Activated T-helper 1 cell treated with anti-CD3 and anti-CD28 coated beads, Interleukin-12 subunit alpha, Interleukin-12 subunit beta, Interleukin-2, Interleukin-4 antibody, amounts not matched to agents 30 ng/mL and 10 ng/mL and 1 ng/mL, durations not matched to agents 14 hours and 24 hours and 36 hours (primary cell): ENCODE measurements at regions not wholly inside any gene's neighbourhood (a gene's known extent, or its start where the extent isn't known, plus 50 kb on each side); places are given as distances from the start of the nearest gene placed in this dataset.

Experiments used
- DNase-seq: peaks from one replicate; pipeline ENCODE4 v3.0.0; 2021; ENCODE audit warnings: low spot score
- H3K27ac Mint-ChIP-seq: one replicate; pipeline ENCODE4 v1.8.0; 2021; ENCODE audit warnings: mild to moderate bottlenecking, mixed read lengths
- H3K27me3 Mint-ChIP-seq: one replicate; pipeline ENCODE4 v1.8.0; 2022; ENCODE audit warnings: mild to moderate bottlenecking, moderate library complexity, mixed read lengths; ENCODE audit not compliant: insufficient read depth
- H3K36me3 Mint-ChIP-seq: one replicate; pipeline ENCODE4 v1.8.0; 2021; ENCODE audit warnings: low read depth, mixed read lengths
- H3K4me1 Mint-ChIP-seq: one replicate; pipeline ENCODE4 v1.8.0; 2021; ENCODE audit warnings: low read depth, mixed read lengths
- H3K4me3 Mint-ChIP-seq: one replicate; pipeline ENCODE4 v1.8.0; 2021; ENCODE audit warnings: mild to moderate bottlenecking, moderate library complexity, mixed read lengths
- H3K9me3 Mint-ChIP-seq: one replicate; pipeline ENCODE4 v1.8.0; 2021; ENCODE audit warnings: mixed read lengths
- intact Hi-C: fragments of 100-400 bp; cut with micrococcal nuclease; formaldehyde crosslinking; loops from one replicate; pipeline ENCODE4 v1.15.1; 2024

DNA sequence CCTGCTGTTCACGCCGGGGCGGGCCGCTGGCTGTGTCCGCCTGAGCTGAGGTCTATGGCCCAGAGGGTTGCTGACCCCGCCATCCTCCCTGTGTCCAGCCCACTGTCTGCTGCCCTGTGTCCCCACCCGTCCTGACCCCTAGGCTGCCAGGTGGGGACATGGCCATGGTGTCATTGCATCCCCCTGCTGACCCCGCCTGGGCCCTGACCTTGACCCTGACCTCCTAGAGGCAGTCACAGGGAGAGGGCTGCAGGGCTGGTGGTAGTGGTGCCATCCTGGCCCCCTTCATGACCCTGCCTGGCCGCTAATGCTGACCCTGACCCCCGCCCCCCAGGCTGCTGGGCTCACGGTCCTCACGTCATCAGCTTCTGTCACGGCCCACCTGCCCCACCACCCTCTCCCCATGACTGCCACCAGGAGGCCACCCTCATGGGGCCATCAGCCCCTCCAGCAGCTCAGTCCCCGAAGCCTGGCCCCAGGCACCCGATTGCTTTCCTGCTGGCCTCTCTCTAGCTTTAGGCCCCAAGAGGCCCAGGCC, 285.9 kb downstream of the BRD1 start:
- Mint-ChIP-seq H3K27ac (no peak overlapping the region), H3K27me3 (no peaks in the 10 kb centered on the region)
- DNase-seq: no peak

DNA sequence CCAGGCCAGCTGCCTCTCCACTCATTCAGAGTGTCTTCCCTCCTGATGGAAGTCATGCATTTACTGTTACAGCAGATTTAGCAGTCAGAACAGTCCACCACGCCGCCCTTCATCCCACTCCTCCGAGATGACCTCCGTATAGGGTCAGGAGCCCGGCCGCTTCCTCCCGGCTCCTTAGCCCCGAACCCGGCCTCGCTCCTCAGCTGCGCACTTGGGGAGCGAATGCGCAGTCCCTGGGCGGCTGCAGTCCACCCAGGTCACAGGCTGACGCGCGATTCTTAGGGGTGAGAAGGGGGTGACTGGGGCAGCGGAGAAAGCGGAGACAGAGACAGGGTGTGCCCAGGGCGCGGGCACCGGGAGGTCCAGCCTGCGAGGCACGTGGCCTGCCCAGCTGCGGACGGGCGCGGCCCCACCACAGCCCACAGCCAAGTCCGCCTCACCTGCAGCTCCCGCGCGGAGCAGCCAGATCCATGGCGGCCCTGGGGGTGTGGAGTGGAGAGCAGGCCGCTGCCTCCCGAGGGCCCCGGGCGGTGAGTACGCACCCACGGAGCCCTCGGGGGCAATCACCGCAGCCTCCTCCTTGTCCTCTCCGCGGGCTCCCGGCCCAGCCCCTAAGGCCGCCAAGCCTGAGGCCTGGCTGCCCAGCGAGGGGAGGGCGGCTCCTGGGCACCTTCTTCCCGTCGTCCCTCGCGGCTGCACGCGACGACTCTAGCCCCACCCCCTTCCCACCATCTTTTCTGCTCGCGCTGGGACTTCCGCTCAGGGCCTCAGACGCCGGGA, 286.6 kb downstream of the BRD1 start:
- H3K27me3 Mint-ChIP-seq: no peaks in the 10 kb centered on the region
- no peaks in the 10 kb centered on the region for H3K36me3 Mint-ChIP-seq
- no peak overlapping the region for H3K27ac Mint-ChIP-seq
- no peaks in the 10 kb centered on the region for H3K9me3 Mint-ChIP-seq
- H3K4me1 Mint-ChIP-seq: no peaks in the 10 kb centered on the region
- intact Hi-C loops: no loop called here
- no peak for DNase-seq
- no peak overlapping the region for H3K4me3 Mint-ChIP-seq

More for the DNA sequence above, 285.9 kb downstream of the BRD1 start:
- no peaks in the 10 kb centered on the region for H3K9me3 Mint-ChIP-seq
- no peak overlapping the region for H3K4me3 Mint-ChIP-seq
- no peaks in the 10 kb centered on the region for H3K36me3 Mint-ChIP-seq
- no peaks in the 10 kb centered on the region for H3K4me1 Mint-ChIP-seq
- intact Hi-C loops: no loop called here

DNA sequence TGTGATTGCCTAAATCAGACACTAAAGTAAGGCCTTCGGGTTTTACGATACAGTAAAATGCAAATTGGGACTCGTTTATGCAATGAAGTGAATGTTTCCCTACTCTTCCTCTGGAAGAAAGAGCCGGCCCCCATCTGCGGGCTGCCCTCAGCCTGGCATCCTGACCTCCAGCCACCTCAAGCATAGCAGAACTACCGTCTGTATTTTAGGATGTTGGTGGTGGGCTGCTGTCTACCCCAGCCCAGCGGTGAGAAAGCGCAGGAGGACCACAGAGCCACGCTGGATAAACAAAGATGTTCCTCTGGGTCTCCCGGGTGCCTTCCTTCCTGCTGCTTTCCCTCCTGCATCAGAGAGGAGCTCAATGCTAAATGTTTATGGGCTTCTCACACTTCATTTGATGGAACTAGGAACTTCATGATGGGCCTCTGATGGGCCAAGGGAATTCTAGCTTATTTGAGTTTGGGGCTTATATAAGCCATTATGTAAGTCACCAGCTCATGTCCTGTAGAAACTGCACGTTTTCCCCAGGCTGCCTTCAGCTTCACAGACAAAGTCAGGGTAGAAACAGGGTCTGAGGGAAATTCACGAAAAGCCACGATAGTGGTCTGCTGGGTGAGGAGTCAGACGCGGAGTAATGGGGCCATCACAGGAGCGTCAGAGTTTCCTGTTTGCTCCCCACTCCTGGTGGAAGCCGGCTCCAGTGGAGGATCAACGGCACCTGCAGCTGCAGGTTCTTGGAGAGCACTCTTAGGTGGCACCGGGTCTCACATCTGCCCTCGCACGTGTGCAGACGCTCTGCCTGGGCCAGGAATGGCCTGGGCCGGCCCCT, 287.4 kb downstream of the BRD1 start:
- Mint-ChIP-seq H3K9me3 (no peaks in the 10 kb centered on the region), H3K4me3 (no peak overlapping the region), H3K27ac (no peak overlapping the region), H3K36me3 (no peaks in the 10 kb centered on the region), H3K27me3 (no peaks in the 10 kb centered on the region), H3K4me1 (no peaks in the 10 kb centered on the region)
- intact Hi-C loops: no loop called here
- no peak for DNase-seq

DNA sequence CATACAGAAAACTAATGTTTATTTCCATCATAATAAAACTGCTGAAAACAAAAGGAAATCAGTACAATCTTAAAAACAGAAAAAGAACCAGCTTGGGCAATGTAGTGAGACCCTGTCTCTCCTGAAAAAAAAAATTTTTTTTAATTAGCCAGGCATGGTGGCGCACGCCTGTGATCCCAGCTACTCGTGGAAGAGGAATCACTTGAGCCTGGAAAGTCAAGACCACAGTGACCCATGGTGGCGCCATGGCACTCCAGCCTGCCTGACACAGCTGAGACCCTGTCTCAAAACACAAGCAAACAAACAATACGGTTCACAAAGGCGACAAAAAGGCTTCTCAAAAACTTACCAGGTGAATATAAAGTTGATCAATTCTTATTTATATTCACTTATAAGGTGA, 289.7 kb downstream of the BRD1 start:
- Mint-ChIP-seq H3K27ac (no peak overlapping the region), H3K9me3 (no peaks in the 10 kb centered on the region), H3K4me1 (no peaks in the 10 kb centered on the region), H3K27me3 (no peaks in the 10 kb centered on the region), H3K36me3 (no peaks in the 10 kb centered on the region), H3K4me3 (no peak overlapping the region)
- intact Hi-C loops: no loop called here
- DNase-seq: no peak

DNA sequence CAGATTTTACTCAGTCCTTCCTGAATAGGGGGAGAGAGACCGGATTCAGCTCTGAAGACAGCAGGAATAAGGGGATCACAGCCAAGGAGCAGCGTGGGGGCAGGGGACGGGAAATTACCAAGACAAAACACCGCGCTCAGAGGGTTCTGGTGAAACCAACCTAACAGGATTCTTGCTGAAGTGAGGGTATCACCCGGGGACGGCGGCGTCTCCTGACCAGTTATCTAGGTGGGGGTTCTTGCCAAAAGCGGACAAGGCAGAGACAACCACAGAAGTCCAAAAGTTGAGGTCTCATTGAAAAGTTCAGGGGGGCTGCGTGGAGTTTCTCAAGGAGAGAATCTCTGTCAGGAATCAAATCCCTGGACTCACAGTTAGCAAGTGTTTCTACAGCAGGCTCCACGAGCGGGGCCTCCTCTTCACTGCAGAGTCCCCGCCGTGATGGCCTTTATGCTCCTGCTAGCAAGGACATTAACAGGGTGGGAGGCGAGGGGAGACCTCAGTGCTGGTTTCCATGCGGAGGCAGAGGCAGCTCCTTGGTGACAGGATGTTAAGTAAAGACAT, 291.0 kb downstream of the BRD1 start:
- no peaks in the 10 kb centered on the region for H3K4me1 Mint-ChIP-seq
- no peaks in the 10 kb centered on the region for H3K9me3 Mint-ChIP-seq
- DNase-seq: no peak
- no peaks in the 10 kb centered on the region for H3K27me3 Mint-ChIP-seq
- H3K27ac Mint-ChIP-seq: no peak overlapping the region
- H3K36me3 Mint-ChIP-seq: no peaks in the 10 kb centered on the region
- no peak overlapping the region for H3K4me3 Mint-ChIP-seq
- intact Hi-C loops: no loop called here

DNA sequence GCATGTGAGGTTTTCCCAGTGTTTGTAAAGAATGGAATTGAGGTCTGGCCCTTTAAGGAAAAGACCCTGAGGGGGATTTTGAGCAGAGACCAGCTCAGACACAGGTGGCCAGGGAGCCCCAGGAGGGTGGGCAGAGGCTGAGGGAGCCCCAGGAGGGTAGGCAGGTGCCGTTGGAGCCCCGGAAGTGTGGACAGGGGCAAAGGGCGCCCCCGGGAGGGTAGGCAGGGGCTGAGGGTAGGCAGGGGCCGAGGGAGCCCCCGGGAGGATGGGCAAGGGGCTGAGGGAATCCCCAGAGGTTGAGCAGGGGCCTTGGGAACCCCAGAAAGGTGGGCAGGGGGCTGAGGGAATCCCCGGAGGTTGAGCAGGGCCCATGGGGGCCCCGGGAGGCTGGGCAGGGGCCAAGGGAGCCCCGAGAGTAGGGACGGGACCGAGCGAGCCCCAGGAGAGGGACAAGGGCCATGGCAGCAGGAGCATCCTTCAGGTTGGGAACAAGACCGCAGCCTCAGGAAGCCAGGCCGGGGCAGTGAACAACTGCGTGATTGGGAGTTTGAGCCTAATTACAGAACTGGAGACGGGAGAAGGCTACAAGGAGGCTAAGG, 292.0 kb downstream of the BRD1 start:
- no peaks in the 10 kb centered on the region for H3K27me3 Mint-ChIP-seq
- H3K4me3 Mint-ChIP-seq: no peak overlapping the region
- no peaks in the 10 kb centered on the region for H3K9me3 Mint-ChIP-seq
- intact Hi-C loops: no loop called here
- H3K27ac Mint-ChIP-seq: no peak overlapping the region
- H3K36me3 Mint-ChIP-seq: no peaks in the 10 kb centered on the region
- DNase-seq: no peak
- no peaks in the 10 kb centered on the region for H3K4me1 Mint-ChIP-seq

DNA sequence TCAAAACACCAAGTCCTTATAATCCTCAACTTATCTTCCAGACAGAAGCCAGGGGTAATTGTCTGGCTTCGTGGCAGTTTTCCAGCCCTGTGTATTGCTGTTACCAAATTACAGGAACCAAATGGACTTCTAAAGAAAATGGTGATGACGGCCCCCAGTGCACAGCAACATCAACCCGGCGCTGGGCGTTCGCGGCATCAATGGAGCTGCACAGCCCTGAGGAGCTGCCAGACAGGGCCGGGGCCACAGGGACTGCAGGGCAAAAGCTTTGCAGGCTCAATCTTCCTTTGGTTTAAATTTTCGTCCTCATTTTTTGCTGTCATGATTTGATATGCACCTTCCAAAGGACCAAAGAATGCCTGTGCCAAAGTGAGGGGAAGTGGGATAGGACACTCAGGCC, 292.5 kb downstream of the BRD1 start:
- no peak for DNase-seq
- Mint-ChIP-seq H3K36me3 (no peaks in the 10 kb centered on the region), H3K9me3 (no peaks in the 10 kb centered on the region), H3K4me1 (no peaks in the 10 kb centered on the region), H3K4me3 (no peak overlapping the region), H3K27ac (no peak overlapping the region), H3K27me3 (no peaks in the 10 kb centered on the region)
- intact Hi-C loops: no loop called here

DNA sequence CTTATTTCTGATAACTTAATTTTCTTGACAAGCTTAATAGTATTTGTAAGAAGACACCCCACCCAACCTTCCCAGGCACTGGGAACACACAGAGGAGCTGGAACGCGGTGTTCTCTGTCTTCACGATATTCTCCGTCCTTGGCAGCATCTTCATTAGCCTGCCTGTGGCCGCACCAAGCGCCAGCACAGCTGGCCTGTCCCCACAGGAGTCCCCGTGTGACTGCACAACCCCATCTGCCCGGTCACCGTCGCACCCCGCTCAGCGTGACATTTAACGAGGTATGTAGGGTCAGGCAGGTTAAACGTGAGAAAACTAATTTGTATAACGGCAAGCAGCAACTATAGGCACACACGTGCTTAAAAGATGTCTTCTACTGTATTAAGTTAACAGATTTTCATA, 293.3 kb downstream of the BRD1 start:
- Mint-ChIP-seq H3K9me3 (no peaks in the 10 kb centered on the region), H3K4me3 (no peak overlapping the region), H3K27ac (no peak overlapping the region), H3K36me3 (no peaks in the 10 kb centered on the region), H3K4me1 (no peaks in the 10 kb centered on the region), H3K27me3 (no peaks in the 10 kb centered on the region)
- DNase-seq: no peak
- intact Hi-C loops: no loop called here

DNA sequence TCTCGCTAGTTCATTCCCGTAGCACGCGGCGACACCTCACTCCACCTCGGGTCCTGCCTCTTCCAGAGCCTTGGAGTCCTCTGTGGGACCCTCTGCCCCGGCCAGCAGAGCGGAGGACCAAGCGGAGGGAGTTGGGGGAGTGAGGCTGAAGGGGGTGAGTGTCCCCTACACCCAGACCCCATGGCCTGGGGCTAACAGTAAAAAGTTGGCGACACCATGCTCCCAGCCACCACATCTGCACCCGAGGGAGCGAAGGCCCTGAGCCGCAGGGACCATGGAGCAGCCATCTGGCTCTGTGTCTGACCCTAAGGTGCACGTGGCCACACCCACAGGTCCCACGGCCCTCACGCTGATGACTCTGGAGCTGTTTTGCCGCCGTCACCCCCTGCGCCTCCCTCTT, 293.8 kb downstream of the BRD1 start:
- H3K27me3 Mint-ChIP-seq: no peaks in the 10 kb centered on the region

DNA sequence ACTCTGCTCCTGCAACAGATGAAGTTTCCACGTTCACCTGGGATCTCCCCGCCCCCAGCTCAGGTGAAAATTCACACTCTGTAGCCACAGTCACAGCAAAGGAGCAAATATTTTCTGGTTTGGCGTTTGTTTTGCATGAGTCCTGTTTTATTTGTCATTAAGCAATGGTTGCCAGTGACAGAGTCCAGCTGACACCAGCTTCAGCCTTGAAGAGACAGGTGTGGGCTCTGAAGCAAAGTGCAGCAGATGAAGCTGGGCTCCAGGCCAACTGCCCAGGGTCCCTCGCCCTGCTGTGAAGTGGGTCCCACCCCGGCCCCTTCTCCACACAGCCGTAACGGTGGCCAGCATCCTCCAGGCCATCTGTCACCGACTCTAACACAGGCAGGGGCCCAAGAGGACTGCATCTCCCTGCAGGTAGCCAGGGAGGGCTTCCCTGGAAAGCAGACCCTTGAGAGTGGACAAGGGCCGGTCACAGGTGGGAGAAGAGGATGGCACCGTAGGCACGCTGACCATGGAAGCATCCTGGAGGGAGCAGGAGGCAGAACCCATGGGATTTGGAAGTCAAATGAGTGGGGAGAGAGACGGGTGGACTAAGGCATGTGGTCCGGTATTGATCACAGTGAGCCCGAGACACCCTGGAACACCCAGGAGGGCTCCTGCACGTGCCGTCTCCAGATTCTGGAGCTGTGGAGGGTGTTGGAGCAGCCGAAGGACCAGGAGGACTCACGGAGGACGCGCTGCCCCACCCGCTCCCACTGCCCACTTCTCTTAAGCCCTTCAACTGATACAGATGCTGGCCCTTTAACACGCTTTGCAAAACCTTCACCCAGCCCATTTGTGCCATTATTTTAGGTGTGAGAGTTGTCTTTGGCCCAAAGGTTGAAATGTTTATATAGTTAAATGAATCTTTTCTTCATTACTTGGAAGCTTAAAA, 294.5 kb downstream of the BRD1 start:
- no peak overlapping the region for H3K27ac Mint-ChIP-seq
- H3K27me3 Mint-ChIP-seq: no peaks in the 10 kb centered on the region
- no peaks in the 10 kb centered on the region for H3K4me1 Mint-ChIP-seq
- DNase-seq: no peak
- H3K4me3 Mint-ChIP-seq: no peak overlapping the region
- no peaks in the 10 kb centered on the region for H3K9me3 Mint-ChIP-seq
- H3K36me3 Mint-ChIP-seq: no peaks in the 10 kb centered on the region
- intact Hi-C loops: no loop called here

More for the DNA sequence above, 293.8 kb downstream of the BRD1 start:
- no peaks in the 10 kb centered on the region for H3K4me1 Mint-ChIP-seq
- no peak overlapping the region for H3K27ac Mint-ChIP-seq
- no peak for DNase-seq
- intact Hi-C loops: no loop called here
- H3K9me3 Mint-ChIP-seq: no peaks in the 10 kb centered on the region
- no peaks in the 10 kb centered on the region for H3K36me3 Mint-ChIP-seq
- H3K4me3 Mint-ChIP-seq: no peak overlapping the region

DNA sequence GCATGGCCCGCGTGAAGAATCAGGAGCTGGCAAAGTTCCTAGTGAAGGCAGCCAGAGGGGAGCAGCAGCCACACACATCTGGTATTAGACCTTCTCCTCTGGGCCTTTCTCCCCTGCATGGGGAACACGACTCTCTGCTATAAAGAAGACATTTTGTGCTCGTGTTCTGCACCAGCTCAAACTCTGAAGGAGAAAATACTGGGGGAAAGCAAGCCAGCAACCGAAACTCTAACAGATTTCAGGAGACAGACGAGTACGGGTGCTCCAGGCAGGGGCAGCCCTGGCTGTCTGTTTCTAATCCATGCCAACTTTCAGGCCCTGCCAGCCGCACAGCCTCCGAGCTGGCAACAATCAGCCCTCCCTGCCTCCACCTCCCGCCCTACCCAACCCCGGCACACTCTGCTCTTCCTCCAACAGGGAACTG, 296.3 kb downstream of the BRD1 start:
- intact Hi-C loops: no loop called here

More for the DNA sequence above, 296.3 kb downstream of the BRD1 start:
- H3K9me3 Mint-ChIP-seq: no peaks in the 10 kb centered on the region
- DNase-seq: no peak
- H3K27me3 Mint-ChIP-seq: no peaks in the 10 kb centered on the region
- no peaks in the 10 kb centered on the region for H3K4me1 Mint-ChIP-seq
- H3K36me3 Mint-ChIP-seq: no peaks in the 10 kb centered on the region
- H3K4me3 Mint-ChIP-seq: no peak overlapping the region
- no peak overlapping the region for H3K27ac Mint-ChIP-seq
